H9 (cell line): ENCODE measurements at regions not wholly inside any gene's neighbourhood (a gene's known extent, or its start where the extent isn't known, plus 50 kb on each side); places are given as distances from the start of the nearest gene placed in this dataset.

ENCODE experiments used
- DNase-seq: peaks from one replicate; pipeline ENCODE4 v3.0.0-alpha.2; 2017
- H2AFZ ChIP-seq: one replicate; pipeline ENCODE4 v1.6.1; 2013; ENCODE audit warnings: mild to moderate bottlenecking, low read length, control low read depth, moderate library complexity
- H2AK5ac ChIP-seq: 2 replicates; pipeline ENCODE4 v1.6.1; 2013; ENCODE audit warnings: low read length, control low read depth, mixed read lengths; ENCODE audit not compliant: insufficient read length
- H2BK120ac ChIP-seq: one replicate; pipeline ENCODE4 v1.6.1; 2013; ENCODE audit warnings: low read depth, mild to moderate bottlenecking, low read length, control low read depth, inconsistent platforms; ENCODE audit not compliant: poor library complexity, severe bottlenecking
- H2BK12ac ChIP-seq: 2 replicates; pipeline ENCODE4 v1.6.1; 2013; ENCODE audit warnings: low read length, control low read depth, mixed read lengths, low read depth; ENCODE audit not compliant: insufficient read length
- H2BK15ac ChIP-seq: 2 replicates; pipeline ENCODE4 v1.6.1; 2013; ENCODE audit warnings: low read depth, low read length, control low read depth
- H2BK20ac ChIP-seq: one replicate; pipeline ENCODE4 v1.6.1; 2013; ENCODE audit warnings: low read depth, mild to moderate bottlenecking, low read length, control low read depth, inconsistent platforms; ENCODE audit not compliant: poor library complexity, severe bottlenecking
- H2BK5ac ChIP-seq: 2 replicates; pipeline ENCODE4 v1.6.1; 2013; ENCODE audit warnings: low read length, control low read depth, mixed read lengths; ENCODE audit not compliant: insufficient read length
- H3K14ac ChIP-seq: 2 replicates; pipeline ENCODE4 v1.6.1; 2013; ENCODE audit warnings: low read length, control low read depth; ENCODE audit not compliant: insufficient read depth
- H3K18ac ChIP-seq: 2 replicates; pipeline ENCODE4 v1.6.1; 2013; ENCODE audit warnings: low read depth, mild to moderate bottlenecking, mixed read lengths, low read length, control low read depth; ENCODE audit not compliant: insufficient read length
- H3K23ac ChIP-seq: 2 replicates; pipeline ENCODE4 v1.6.1; 2013; ENCODE audit warnings: low read length, control low read depth, mixed read lengths, low read depth; ENCODE audit not compliant: insufficient read length
- H3K23me2 ChIP-seq: 2 replicates; pipeline ENCODE4 v1.6.1; 2013; ENCODE audit warnings: low read depth, mild to moderate bottlenecking, mixed read lengths, low read length, control low read depth; ENCODE audit not compliant: insufficient read length, poor library complexity, severe bottlenecking
- H3K27ac ChIP-seq: 2 replicates; pipeline ENCODE4 v1.5.1; 2013; ENCODE audit warnings: low read length, control low read depth, mixed read lengths, low read depth; ENCODE audit not compliant: insufficient read length
- H3K27me3 ChIP-seq: 2 replicates; pipeline ENCODE4 v1.6.1; 2013; ENCODE audit warnings: low read length, control low read depth, inconsistent platforms; ENCODE audit not compliant: insufficient read depth
- H3K4ac ChIP-seq: 2 replicates; pipeline ENCODE4 v1.6.1; 2013; ENCODE audit warnings: low read depth, mild to moderate bottlenecking, control low read depth, inconsistent platforms, low read length, moderate library complexity
- H3K4me1 ChIP-seq: 2 replicates; pipeline ENCODE4 v1.6.1; 2013; ENCODE audit warnings: low read length, control low read depth, inconsistent platforms; ENCODE audit not compliant: insufficient read depth
- H3K4me2 ChIP-seq: 2 replicates; pipeline ENCODE4 v1.6.1; 2013; ENCODE audit warnings: low read length, control low read depth, mixed read lengths; ENCODE audit not compliant: insufficient read length, insufficient read depth
- H3K56ac ChIP-seq: 2 replicates; pipeline ENCODE4 v1.6.1; 2013; ENCODE audit warnings: low read depth, mild to moderate bottlenecking, mixed read lengths, low read length, control low read depth; ENCODE audit not compliant: insufficient read length
- H3K79me1 ChIP-seq: 2 replicates; pipeline ENCODE4 v1.6.1; 2013; ENCODE audit warnings: low read depth, mild to moderate bottlenecking, moderate library complexity, low read length, control low read depth, inconsistent platforms; ENCODE audit not compliant: insufficient read depth, poor library complexity, severe bottlenecking
- H3K79me2 ChIP-seq: 2 replicates; pipeline ENCODE4 v1.6.1; 2013; ENCODE audit warnings: low read length, control low read depth, inconsistent platforms; ENCODE audit not compliant: insufficient read depth
- H3K9ac ChIP-seq: 2 replicates; pipeline ENCODE4 v1.6.1; 2013; ENCODE audit warnings: low read length, control low read depth, mixed read lengths; ENCODE audit not compliant: insufficient read length; ENCODE audit errors: extremely low read depth
- H3K9me3 ChIP-seq: one replicate; pipeline ENCODE4 v1.6.1; 2013; ENCODE audit warnings: low read depth, low read length, inconsistent platforms; ENCODE audit not compliant: control insufficient read depth
- H3T11ph ChIP-seq: one replicate; pipeline ENCODE4 v1.6.1; 2013; ENCODE audit warnings: mild to moderate bottlenecking, low read length, control low read depth, inconsistent platforms
- H4K20me1 ChIP-seq: one replicate; pipeline ENCODE4 v1.6.1; 2013; ENCODE audit not compliant: control insufficient read depth, insufficient read length, insufficient read depth
- H4K5ac ChIP-seq: 2 replicates; pipeline ENCODE4 v1.6.1; 2013; ENCODE audit warnings: low read depth, mild to moderate bottlenecking, mixed read lengths, low read length, control low read depth; ENCODE audit not compliant: insufficient read length
- H4K8ac ChIP-seq: replicated peaks from 2 replicates; pipeline ENCODE4 v1.6.1; 2013; ENCODE audit warnings: low read length, control low read depth, mixed read lengths, low read depth; ENCODE audit not compliant: insufficient read length
- H4K91ac ChIP-seq: 2 replicates; pipeline ENCODE4 v1.6.1; 2013; ENCODE audit warnings: low read depth, mild to moderate bottlenecking, moderate library complexity, mixed read lengths, low read length, control low read depth; ENCODE audit not compliant: insufficient read length
- H3K27ac Mint-ChIP-seq, 3 experiments: 2 replicates in 2 of 3; 3 replicates in 1 of 3; pipeline ENCODE4 v1.8.0; 2020 to 2021; ENCODE audit warnings: mixed read lengths in 3 of 3, mild to moderate bottlenecking in 1 of 3, moderate library complexity in 1 of 3
- H3K27me3 Mint-ChIP-seq: 2 replicates; pipeline ENCODE4 v1.8.0; 2021; ENCODE audit warnings: low read depth, mild to moderate bottlenecking, moderate library complexity, mixed read lengths
- H3K36me3 Mint-ChIP-seq, 3 experiments: 2 replicates in 2 of 3; 3 replicates in 1 of 3; pipeline ENCODE4 v1.8.0; 2020 to 2021; ENCODE audit warnings: low read depth in 3 of 3, mixed read lengths in 3 of 3; ENCODE audit not compliant: insufficient read depth in 1 of 3
- H3K4me1 Mint-ChIP-seq, 2 experiments: 2 replicates each; pipeline ENCODE4 v1.8.0; 2020; ENCODE audit warnings: mixed read lengths in 2 of 2
- H3K4me3 Mint-ChIP-seq, 2 experiments: 2 replicates in 1 of 2; 3 replicates in 1 of 2; pipeline ENCODE4 v1.8.0; 2020 to 2021; ENCODE audit warnings: mild to moderate bottlenecking in 2 of 2, mixed read lengths in 2 of 2, moderate library complexity in 1 of 2
- H3K9me3 Mint-ChIP-seq, 2 experiments: 2 replicates in 1 of 2; 3 replicates in 1 of 2; pipeline ENCODE4 v1.8.0; 2020; ENCODE audit warnings: mild to moderate bottlenecking in 2 of 2, mixed read lengths in 2 of 2, moderate library complexity in 1 of 2
- WGBS: extraction: QIAGEN DNeasy Blood & Tissue Kit; methylation state at CpG from one replicate; pipeline ENCODE4 v1.1.7; 2013; ENCODE audit warnings: missing lambda C conversion rate, low lambda C conversion rate, mixed read lengths; ENCODE audit not compliant: insufficient read length; ENCODE audit errors: extremely low coverage; 5-methylcytosine and 5-hydroxymethylcytosine counted together
- TF ChIP-seq, protein P1 (sequence below): fragments of 200-600 bp; sonication (generic); conservative IDR thresholded peaks from 3 replicates; pipeline ENCODE4 v1.8.0; 2021; ENCODE audit warnings: antibody characterized with exemption, mild to moderate bottlenecking

DNA sequence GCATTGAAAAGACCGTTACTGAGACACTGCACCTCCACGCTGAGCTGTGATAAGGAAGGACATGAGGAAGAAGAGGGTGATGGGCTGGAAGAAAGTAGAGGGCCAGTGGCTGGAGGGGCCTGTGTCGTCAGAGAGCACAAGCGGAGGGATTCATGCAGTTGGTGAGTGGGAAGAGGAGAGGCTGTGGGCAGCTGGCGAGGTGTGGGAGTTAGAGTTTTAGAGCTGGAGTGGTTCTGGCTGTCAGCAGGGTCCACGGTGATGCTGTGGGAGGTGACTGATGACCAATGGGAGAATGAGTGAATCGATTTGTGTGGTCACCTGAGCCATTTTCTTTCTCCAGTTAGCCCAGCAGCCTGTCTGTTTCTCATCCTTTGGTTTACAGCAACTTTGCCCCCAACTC lies 66.2 kb upstream of the SLC2A1 start:
- H3K18ac ChIP-seq: no peak overlapping the region
- no peaks in the 10 kb centered on the region for H3K4me1 ChIP-seq
- no peaks in the 10 kb centered on the region for H3K9me3 ChIP-seq
- no peak overlapping the region for H3K23ac ChIP-seq
- Mint-ChIP-seq H3K4me3 (no peak overlapping the region), H3K27me3 (peaks cover 9% of the 10 kb centered on the region), H3K27ac (no peak overlapping the region), H3K4me1 (peaks cover 9 to 11% of the 10 kb centered on the region in 2 experiments), H3K36me3 (no peaks in the 10 kb centered on the region), H3K9me3 (no peaks in the 10 kb centered on the region)
- no peak overlapping the region for H3K4me2 ChIP-seq
- H2BK12ac ChIP-seq: no peak overlapping the region
- H4K5ac ChIP-seq: no peak overlapping the region
- H2BK20ac ChIP-seq: no peak overlapping the region
- H3K23me2 ChIP-seq: no peaks in the 10 kb centered on the region
- no peak overlapping the region for H4K8ac ChIP-seq
- no peak overlapping the region for H2BK5ac ChIP-seq
- no peak overlapping the region; the same call in 1 of the 2 replicates for H3K14ac ChIP-seq
- H3K79me1 ChIP-seq: no peaks in the 10 kb centered on the region
- no peak overlapping the region for H2AK5ac ChIP-seq
- no peak overlapping the region for H3K27ac ChIP-seq
- no peak overlapping the region for H3K9ac ChIP-seq
- H4K91ac ChIP-seq: no peak overlapping the region
- H3K4ac ChIP-seq: no peak overlapping the region
- H2BK15ac ChIP-seq: no peak overlapping the region
- H3K56ac ChIP-seq: no peak overlapping the region
- no peaks in the 10 kb centered on the region for H3K79me2 ChIP-seq
- TF ChIP-seq, protein P1, sequence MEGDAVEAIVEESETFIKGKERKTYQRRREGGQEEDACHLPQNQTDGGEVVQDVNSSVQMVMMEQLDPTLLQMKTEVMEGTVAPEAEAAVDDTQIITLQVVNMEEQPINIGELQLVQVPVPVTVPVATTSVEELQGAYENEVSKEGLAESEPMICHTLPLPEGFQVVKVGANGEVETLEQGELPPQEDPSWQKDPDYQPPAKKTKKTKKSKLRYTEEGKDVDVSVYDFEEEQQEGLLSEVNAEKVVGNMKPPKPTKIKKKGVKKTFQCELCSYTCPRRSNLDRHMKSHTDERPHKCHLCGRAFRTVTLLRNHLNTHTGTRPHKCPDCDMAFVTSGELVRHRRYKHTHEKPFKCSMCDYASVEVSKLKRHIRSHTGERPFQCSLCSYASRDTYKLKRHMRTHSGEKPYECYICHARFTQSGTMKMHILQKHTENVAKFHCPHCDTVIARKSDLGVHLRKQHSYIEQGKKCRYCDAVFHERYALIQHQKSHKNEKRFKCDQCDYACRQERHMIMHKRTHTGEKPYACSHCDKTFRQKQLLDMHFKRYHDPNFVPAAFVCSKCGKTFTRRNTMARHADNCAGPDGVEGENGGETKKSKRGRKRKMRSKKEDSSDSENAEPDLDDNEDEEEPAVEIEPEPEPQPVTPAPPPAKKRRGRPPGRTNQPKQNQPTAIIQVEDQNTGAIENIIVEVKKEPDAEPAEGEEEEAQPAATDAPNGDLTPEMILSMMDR: no peak
- H2BK120ac ChIP-seq: no peak overlapping the region
- no peaks in the 10 kb centered on the region for H3K27me3 ChIP-seq
- no peak overlapping the region for H2AFZ ChIP-seq
- WGBS: no CpG with 5 or more reads among the region's 7 CpGs
- H4K20me1 ChIP-seq: no peaks in the 10 kb centered on the region
- H3T11ph ChIP-seq: no peak overlapping the region
- DNase-seq: no peak
